NAMALWA (cell line): ENCODE measurements at regions not wholly inside any gene's neighbourhood (a gene's known extent, or its start where the extent isn't known, plus 50 kb on each side); places are given as distances from the start of the nearest gene placed in this dataset.

Experiments
- DNase-seq: peaks from one replicate; pipeline ENCODE4 v3.0.0-alpha.2; 2015; ENCODE audit warnings: low spot score

GRCh38 chr1:81618376-81618775 is 182.4 kb upstream of the ADGRL2 start:
- DNase-seq, result no peak

GRCh38 chr1:81617308-81617967 is 183.3 kb upstream of the ADGRL2 start:
- DNase-seq, result no peak

GRCh38 chr1:81613803-81614202 is 186.9 kb upstream of the ADGRL2 start:
- DNase-seq, result no peak

GRCh38 chr1:81607924-81608323 is 192.8 kb upstream of the ADGRL2 start:
- DNase-seq, result no peak

- DNase-seq, result no peak
Observed at GRCh38 chr1:81607086-81607485, 193.6 kb upstream of the ADGRL2 start.

- DNase-seq, result no peak
Observed at GRCh38 chr1:81606656-81607055, 194.1 kb upstream of the ADGRL2 start.

GRCh38 chr1:81605023-81605422 is 195.7 kb upstream of the ADGRL2 start:
- no peak for DNase-seq

- DNase-seq, result no peak
Observed at GRCh38 chr1:81600878-81601622, 199.7 kb upstream of the ADGRL2 start.

GRCh38 chr1:81600363-81600762 is 200.4 kb upstream of the ADGRL2 start:
- DNase-seq, result no peak

- DNase-seq, result no peak
Observed at GRCh38 chr1:81598623-81599022, 202.1 kb upstream of the ADGRL2 start.

GRCh38 chr1:81597720-81598426 is 202.9 kb upstream of the ADGRL2 start:
- no peak for DNase-seq

GRCh38 chr1:81596341-81596740 is 204.4 kb upstream of the ADGRL2 start:
- no peak for DNase-seq

- no peak for DNase-seq
Observed at GRCh38 chr1:81594206-81594605, 206.5 kb upstream of the ADGRL2 start.

- DNase-seq, result no peak
Observed at GRCh38 chr1:81592233-81592632, 208.5 kb upstream of the ADGRL2 start.

- DNase-seq, result no peak
Observed at GRCh38 chr1:81590171-81590570, 210.6 kb upstream of the ADGRL2 start.

GRCh38 chr1:81588149-81588548 is 212.6 kb upstream of the ADGRL2 start:
- DNase-seq, result no peak

GRCh38 chr1:81587426-81587825 is 213.3 kb upstream of the ADGRL2 start:
- no peak for DNase-seq

- DNase-seq, result no peak
Observed at GRCh38 chr1:81585371-81585770, 215.4 kb upstream of the ADGRL2 start.

GRCh38 chr1:81584398-81584797 is 216.3 kb upstream of the ADGRL2 start:
- DNase-seq, result no peak

GRCh38 chr1:81583878-81584277 is 216.9 kb upstream of the ADGRL2 start:
- no peak for DNase-seq

- no peak for DNase-seq
Observed at GRCh38 chr1:81582467-81582986, 218.2 kb upstream of the ADGRL2 start.

- DNase-seq, result no peak
Observed at GRCh38 chr1:81578867-81579266, 221.9 kb upstream of the ADGRL2 start.
